ENCODE measurements at regions not wholly inside any gene's neighbourhood (a gene's known extent, or its start where the extent isn't known, plus 50 kb on each side); places are given as distances from the start of the nearest gene placed in this dataset.

- TF ChIP-seq STAT1 (IDR thresholded peaks at IDR 0.05; ENCODE audit: unreplicated experiment), result no peak
- TF ChIP-seq EZH2 (IDR thresholded peaks at IDR 0.05; ENCODE audit: low read depth, unreplicated experiment), result no peak
- no peak for TF ChIP-seq EZH2phosphoT487 (IDR thresholded peaks at IDR 0.05; ENCODE audit: unreplicated experiment)
- TF ChIP-seq POLR2AphosphoS5 (IDR thresholded peaks at IDR 0.05; ENCODE audit: low read depth), result no peak
- no peak for TF ChIP-seq CTCF (conservative IDR thresholded peaks at IDR 0.05; ENCODE audit: low read depth in 2 of 2)
- TF ChIP-seq REST (IDR thresholded peaks at IDR 0.05; ENCODE audit: unreplicated experiment), result no peak
- TF ChIP-seq CREB1 (CRISPR knock-in tag; IDR thresholded peaks at IDR 0.05; ENCODE audit: low read depth), result no peak
Observed at GRCh38 chr16:59719121-59719520, 985.0 kb upstream of the GOT2 start.
